ENCODE measurements at regions not wholly inside any gene's neighbourhood (a gene's known extent, or its start where the extent isn't known, plus 50 kb on each side); places are given as distances from the start of the nearest gene placed in this dataset.

GRCh38 chr13:73967397-73968165 is 166.6 kb downstream of the KLF12 start:
- intact Hi-C loops (cut with micrococcal nuclease) = no loop called here
- H3F3A ChIP-seq (ENCODE audit: low read length, unreplicated experiment) = no peaks in the 10 kb centered on the region
- H3K36me3 ChIP-seq (ENCODE audit: low read depth, low read length) = no peaks in the 10 kb centered on the region
- no peak overlapping the region for H3K27ac ChIP-seq (ENCODE audit: low read length)
- H3K79me2 ChIP-seq (ENCODE audit: low read length) = no peaks in the 10 kb centered on the region
- no peak overlapping the region for H3K4me3 ChIP-seq (ENCODE audit: low read length)
- no peaks in the 10 kb centered on the region for H4K20me1 ChIP-seq (ENCODE audit: low read length)
- no peak for DNase-seq
- H3K9ac ChIP-seq (ENCODE audit: low read length) = no peak overlapping the region
- H2AFZ ChIP-seq (ENCODE audit: low read length) = no peak overlapping the region
- H3K4me1 ChIP-seq (ENCODE audit: insufficient read depth, low read length) = no peaks in the 10 kb centered on the region
- ATAC-seq = no peak
- CTCF ChIA-PET = no interaction called here
- H3K9me3 ChIP-seq (ENCODE audit: low read length) = no peaks in the 10 kb centered on the region
- no peaks in the 10 kb centered on the region for H3K27me3 ChIP-seq (ENCODE audit: low read length)
- POLR2A ChIA-PET (ENCODE audit: unreplicated experiment) = no interaction called here
- no TSS peak for BruUV-seq (replicated peaks)
- no peak overlapping the region for H3K4me2 ChIP-seq (ENCODE audit: low read length)
- TF ChIP-seq EZH2phosphoT487 (IDR thresholded peaks at IDR 0.05; ENCODE audit: borderline replicate concordance, low read length) (no peak), CTCF (conservative IDR thresholded peaks at IDR 0.05; ENCODE audit: low read depth, low read length) (no peak), EZH2 (IDR thresholded peaks at IDR 0.05; ENCODE audit: low read length, unreplicated experiment) (no peak)
- H3K9me2 ChIP-seq (replicated peaks; ENCODE audit: low read length) = no peaks in the 10 kb centered on the region

- Histone ChIP-seq H4K20me1 (ENCODE audit: low read length) (no peaks in the 10 kb centered on the region), H3K4me2 (ENCODE audit: low read length) (no peak overlapping the region), H3K27ac (ENCODE audit: low read length) (no peak overlapping the region), H3K9me3 (ENCODE audit: low read length) (no peaks in the 10 kb centered on the region), H3F3A (ENCODE audit: low read length, unreplicated experiment) (no peaks in the 10 kb centered on the region), H3K9me2 (replicated peaks; ENCODE audit: low read length) (no peaks in the 10 kb centered on the region), H3K4me3 (ENCODE audit: low read length) (no peak overlapping the region), H3K79me2 (ENCODE audit: low read length) (no peaks in the 10 kb centered on the region), H2AFZ (ENCODE audit: low read length) (no peak overlapping the region), H3K9ac (ENCODE audit: low read length) (no peak overlapping the region), H3K4me1 (ENCODE audit: insufficient read depth, low read length) (peaks cover 3% of the 10 kb centered on the region; the same call in 1 of the 2 replicates), H3K36me3 (ENCODE audit: low read depth, low read length) (no peaks in the 10 kb centered on the region), H3K27me3 (ENCODE audit: low read length) (no peaks in the 10 kb centered on the region)
- TF ChIP-seq EZH2phosphoT487 (IDR thresholded peaks at IDR 0.05; ENCODE audit: borderline replicate concordance, low read length) = no peak
- TF ChIP-seq EZH2 (IDR thresholded peaks at IDR 0.05; ENCODE audit: low read length, unreplicated experiment) = no peak
- TF ChIP-seq CTCF (conservative IDR thresholded peaks at IDR 0.05; ENCODE audit: low read depth, low read length) = no peak
- CTCF ChIA-PET = no interaction called here
- no TSS peak for BruUV-seq (replicated peaks)
- no peak for ATAC-seq
- intact Hi-C loops (cut with micrococcal nuclease) = no loop called here
- POLR2A ChIA-PET (ENCODE audit: unreplicated experiment) = no interaction called here
- no peak for DNase-seq
These were observed 167.9 kb downstream of the KLF12 start for GRCh38 chr13:73966331-73966730.

- Histone ChIP-seq H3K9me3 (ENCODE audit: low read length) (no peaks in the 10 kb centered on the region), H2AFZ (ENCODE audit: low read length) (no peak overlapping the region), H3K9ac (ENCODE audit: low read length) (no peak overlapping the region), H3K9me2 (replicated peaks; ENCODE audit: low read length) (no peaks in the 10 kb centered on the region), H3K4me1 (ENCODE audit: insufficient read depth, low read length) (peaks cover 11% of the 10 kb centered on the region; the same call in 1 of the 2 replicates), H3K79me2 (ENCODE audit: low read length) (no peaks in the 10 kb centered on the region), H3K4me2 (ENCODE audit: low read length) (no peak overlapping the region), H3K27ac (ENCODE audit: low read length) (no peak overlapping the region), H3K27me3 (ENCODE audit: low read length) (no peaks in the 10 kb centered on the region), H3F3A (ENCODE audit: low read length, unreplicated experiment) (no peaks in the 10 kb centered on the region), H4K20me1 (ENCODE audit: low read length) (no peaks in the 10 kb centered on the region), H3K36me3 (ENCODE audit: low read depth, low read length) (no peaks in the 10 kb centered on the region), H3K4me3 (ENCODE audit: low read length) (no peak overlapping the region)
- intact Hi-C loops (cut with micrococcal nuclease) = no loop called here
- ATAC-seq (peak; percentile 90), DNase-seq (peak; percentile 53)
- no TSS peak for BruUV-seq (replicated peaks)
- CTCF ChIA-PET = no interaction called here
- TF ChIP-seq EZH2phosphoT487 (IDR thresholded peaks at IDR 0.05; ENCODE audit: borderline replicate concordance, low read length) (no peak), CTCF (conservative IDR thresholded peaks at IDR 0.05; ENCODE audit: low read depth, low read length) (no peak)
- POLR2A ChIA-PET (ENCODE audit: unreplicated experiment) = no interaction called here
These were observed 171.9 kb downstream of the KLF12 start for GRCh38 chr13:73962284-73962683.

Measured in PC-3 (cell line).